H1 (cell line): ENCODE measurements at regions not wholly inside any gene's neighbourhood (a gene's known extent, or its start where the extent isn't known, plus 50 kb on each side); places are given as distances from the start of the nearest gene placed in this dataset.

Source experiments
- CTCF ChIA-PET: fragments of 300-600 bp; sonication (Branson Sonifier 250); formaldehyde crosslinking; loops from one replicate; lab custom pipeline; 2021; ENCODE audit not compliant: partially characterized antibody; lab: Charles Lee
- POLR2A ChIA-PET: fragments of 300-600 bp; sonication (Branson Sonifier 250); formaldehyde crosslinking; loops from one replicate; lab custom pipeline; 2021; ENCODE audit warnings: inconsistent platforms; ENCODE audit not compliant: partially characterized antibody; lab: Charles Lee
- DNase-seq, 2 experiments: peaks; one replicate each; pipeline versions ENCODE4 v3.0.0 to v3.0.0-alpha.2; 2010 to 2022; ENCODE audit warnings: low spot score in 2 of 2, low read depth in 1 of 2, mixed read lengths in 1 of 2
- FAIRE-seq: peaks from 2 replicates; lab custom pipeline; 2011; peaks lifted over from hg19 to GRCh38; lab: Jason Lieb, UNC
- H2AFZ ChIP-seq: 2 replicates; pipeline ENCODE4 v1.8.1; 2012; ENCODE audit warnings: low read length, inconsistent platforms
- H2AK5ac ChIP-seq: 2 replicates; pipeline ENCODE4 v1.6.1; 2013; ENCODE audit warnings: low read depth, low read length
- H2BK120ac ChIP-seq: replicated peaks from 2 replicates; pipeline ENCODE3; 2013; ENCODE audit warnings: low read depth, low read length, inconsistent platforms
- H2BK12ac ChIP-seq: 2 replicates; pipeline ENCODE4 v1.6.1; 2013; ENCODE audit warnings: low read depth, low read length
- H2BK15ac ChIP-seq: 2 replicates; pipeline ENCODE4 v1.6.1; 2013; ENCODE audit warnings: low read length
- H2BK20ac ChIP-seq: 2 replicates; pipeline ENCODE4 v1.6.1; 2013; ENCODE audit warnings: low read length
- H2BK5ac ChIP-seq: 2 replicates; pipeline ENCODE4 v1.6.1; 2013; ENCODE audit warnings: low read depth, low read length
- H3K14ac ChIP-seq: 2 replicates; pipeline ENCODE4 v1.6.1; 2013; ENCODE audit warnings: inconsistent platforms; ENCODE audit not compliant: insufficient read length
- H3K18ac ChIP-seq: 2 replicates; pipeline ENCODE4 v1.6.1; 2013; ENCODE audit warnings: low read length; ENCODE audit errors: extremely low read depth
- H3K23ac ChIP-seq: 2 replicates; pipeline ENCODE4 v1.6.1; 2013; ENCODE audit warnings: inconsistent platforms; ENCODE audit not compliant: insufficient read length
- H3K23me2 ChIP-seq: 2 replicates; pipeline ENCODE4 v1.6.1; 2013; ENCODE audit warnings: low read depth, low read length
- H3K27ac ChIP-seq: 2 replicates; pipeline ENCODE4 v1.6.1; 2011; ENCODE audit warnings: low read depth, low read length, inconsistent platforms
- H3K27me3 ChIP-seq, 4 experiments: replicated peaks in 1 of 4; 1 replicate in 1 of 4; 2 replicates in 3 of 4; pipeline versions ENCODE4 v1.6.1 to v1.8.1; 2011 to 2013; ENCODE audit warnings: low read length in 3 of 4, mild to moderate bottlenecking in 3 of 4, inconsistent platforms in 2 of 4, mixed read lengths in 2 of 4, moderate library complexity in 1 of 4; ENCODE audit not compliant: control insufficient read depth in 3 of 4, insufficient read depth in 3 of 4; ENCODE audit errors: extremely low read depth in 1 of 4
- H3K36me3 ChIP-seq, 4 experiments: 2 replicates each; pipeline versions ENCODE4 v1.6.1 to v1.8.1; 2011 to 2013; ENCODE audit warnings: mild to moderate bottlenecking in 4 of 4, low read length in 3 of 4, moderate library complexity in 2 of 4, control low read depth in 1 of 4, inconsistent platforms in 1 of 4; ENCODE audit not compliant: insufficient read depth in 4 of 4, control insufficient read depth in 2 of 4
- H3K4ac ChIP-seq: replicated peaks from 2 replicates; pipeline ENCODE3; 2013; ENCODE audit warnings: low read length, low read depth, mixed read lengths, inconsistent platforms; ENCODE audit not compliant: insufficient read length
- H3K4me1 ChIP-seq, 4 experiments: replicated peaks in 1 of 4; 1 replicate in 1 of 4; 2 replicates in 3 of 4; pipeline versions ENCODE4 v1.6.1 to v1.8.1; 2011 to 2013; ENCODE audit warnings: low read length in 3 of 4, inconsistent platforms in 2 of 4, mixed read lengths in 1 of 4; ENCODE audit not compliant: insufficient read depth in 4 of 4, control insufficient read depth in 3 of 4
- H3K4me2 ChIP-seq, 2 experiments: 2 replicates each; pipeline versions ENCODE4 v1.6.1 to v1.8.1; 2011 to 2013; ENCODE audit warnings: low read depth in 2 of 2, low read length in 2 of 2, control low read depth in 1 of 2, inconsistent platforms in 1 of 2, mild to moderate bottlenecking in 1 of 2; ENCODE audit not compliant: insufficient read depth in 1 of 2
- H3K4me3 ChIP-seq, 4 experiments: fragments of 200-600, 300-600 bp in 1 of 4; sonication (generic), shearing (Covaris generic), sonication (Bioruptor Twin) in 1 of 4; 2 replicates each; pipeline versions ENCODE4 v1.5.1 to v1.8.1; 2011 to 2016; ENCODE audit warnings: low read length in 4 of 4, low read depth in 3 of 4, control low read depth in 2 of 4, inconsistent platforms in 2 of 4, mild to moderate bottlenecking in 2 of 4, mixed read lengths in 1 of 4, moderate library complexity in 1 of 4; ENCODE audit not compliant: insufficient read depth in 2 of 4; ENCODE audit errors: extremely low read depth in 1 of 4
- H3K56ac ChIP-seq: replicated peaks from 2 replicates; pipeline ENCODE3; 2013; ENCODE audit warnings: low read depth, mild to moderate bottlenecking, mixed read lengths, low read length, inconsistent platforms; ENCODE audit not compliant: insufficient read length
- H3K79me1 ChIP-seq: 2 replicates; pipeline ENCODE4 v1.6.1; 2013; ENCODE audit warnings: low read depth, low read length, control low read depth
- H3K79me2 ChIP-seq, 2 experiments: 2 replicates each; pipeline versions ENCODE4 v1.6.1 to v1.8.1; 2012 to 2013; ENCODE audit warnings: low read length in 2 of 2, mild to moderate bottlenecking in 2 of 2, inconsistent platforms in 1 of 2; ENCODE audit not compliant: insufficient read depth in 2 of 2, control insufficient read depth in 1 of 2
- H3K9ac ChIP-seq, 4 experiments: replicated peaks in 1 of 4; 1 replicate in 1 of 4; 2 replicates in 3 of 4; pipeline versions ENCODE4 v1.6.1 to v1.8.1; 2011 to 2013; ENCODE audit warnings: low read depth in 3 of 4, low read length in 3 of 4, control low read depth in 2 of 4, mild to moderate bottlenecking in 2 of 4, moderate library complexity in 2 of 4, inconsistent platforms in 1 of 4; ENCODE audit errors: extremely low read depth in 1 of 4
- H3K9me3 ChIP-seq, 2 experiments: 2 replicates each; pipeline versions ENCODE4 v1.6.1 to v1.8.1; 2012 to 2013; ENCODE audit warnings: mild to moderate bottlenecking in 2 of 2, moderate library complexity in 2 of 2, control low read depth in 1 of 2, inconsistent platforms in 1 of 2, low read depth in 1 of 2, low read length in 1 of 2, mixed read lengths in 1 of 2; ENCODE audit not compliant: insufficient read depth in 2 of 2
- H4K20me1 ChIP-seq, 2 experiments: replicated peaks in 1 of 2; 2 replicates each; pipeline versions ENCODE3 to v1.8.1; 2011 to 2013; ENCODE audit warnings: inconsistent platforms in 2 of 2, low read length in 2 of 2, mild to moderate bottlenecking in 1 of 2; ENCODE audit not compliant: insufficient read depth in 2 of 2, control insufficient read depth in 1 of 2
- H4K5ac ChIP-seq: 2 replicates; pipeline ENCODE4 v1.6.1; 2013; ENCODE audit warnings: low read length, low read depth, mixed read lengths, inconsistent platforms; ENCODE audit not compliant: insufficient read length
- H4K8ac ChIP-seq: 2 replicates; pipeline ENCODE4 v1.8.0; 2013; ENCODE audit warnings: mild to moderate bottlenecking, moderate library complexity, low read length, inconsistent platforms; ENCODE audit not compliant: insufficient read depth; ENCODE audit errors: extremely low read depth
- H4K91ac ChIP-seq: replicated peaks from 2 replicates; pipeline ENCODE3; 2013; ENCODE audit warnings: low read length, mixed read lengths, inconsistent platforms; ENCODE audit not compliant: insufficient read length
- CBX5 ChIP-seq: fragments of 300-800, 300-1000 bp; sonication (generic); IDR thresholded peaks from 2 replicates; pipeline ENCODE4 v1.7.1; 2016; ENCODE audit warnings: antibody characterized with exemption, low read length, low read depth
- E2F6 ChIP-seq: IDR thresholded peaks from 2 replicates; pipeline ENCODE4 v1.6.1; 2012; ENCODE audit warnings: inconsistent platforms
- NRF1 ChIP-seq: IDR thresholded peaks from 2 replicates; pipeline ENCODE4 v1.6.1; 2011; ENCODE audit warnings: mild to moderate bottlenecking, low read depth, low read length, improper control_type of control experiment
- POLR2A ChIP-seq, 2 experiments: IDR thresholded peaks; 1 replicate in 1 of 2; 2 replicates in 1 of 2; pipeline ENCODE4 v1.6.1; 2011; ENCODE audit warnings: low read depth in 2 of 2, low read length in 2 of 2, mild to moderate bottlenecking in 2 of 2; ENCODE audit errors: control extremely low read depth in 1 of 2
- POLR2AphosphoS5 ChIP-seq: IDR thresholded peaks from 2 replicates; pipeline ENCODE4 v1.6.1; 2011; ENCODE audit warnings: low read depth, low read length
- RXRA ChIP-seq: IDR thresholded peaks from 2 replicates; pipeline ENCODE4 v1.6.1; 2011; ENCODE audit warnings: low read depth, mild to moderate bottlenecking, low read length, moderate library complexity; ENCODE audit not compliant: insufficient read depth
- SP4 ChIP-seq: IDR thresholded peaks from 2 replicates; pipeline ENCODE4 v1.6.1; 2012; ENCODE audit warnings: low read length, inconsistent platforms
- YY1 ChIP-seq: IDR thresholded peaks from 2 replicates; pipeline ENCODE4 v1.6.1; 2011; ENCODE audit warnings: low read depth, mild to moderate bottlenecking, low read length
- ZNF274 ChIP-seq: IDR thresholded peaks from 2 replicates; pipeline ENCODE4 v1.7.0; 2012; ENCODE audit warnings: low read length, borderline replicate concordance; ENCODE audit errors: extremely low read depth
- WGBS, 2 experiments: shearing (Covaris generic) in 1 of 2; methylation state at CpG; one replicate each; pipeline versions ENCODE4 v1.1.6 to v1.1.7; 2013 to 2015; ENCODE audit warnings: low lambda C conversion rate in 2 of 2, mixed read lengths in 2 of 2, inconsistent platforms in 1 of 2, low coverage in 1 of 2, missing lambda C conversion rate in 1 of 2; ENCODE audit not compliant: insufficient replicate concordance in 2 of 2, insufficient coverage in 1 of 2, insufficient read length in 1 of 2; ENCODE audit errors: extremely low coverage in 1 of 2, missing lambda C conversion rate in 1 of 2; 5-methylcytosine and 5-hydroxymethylcytosine counted together

DNA sequence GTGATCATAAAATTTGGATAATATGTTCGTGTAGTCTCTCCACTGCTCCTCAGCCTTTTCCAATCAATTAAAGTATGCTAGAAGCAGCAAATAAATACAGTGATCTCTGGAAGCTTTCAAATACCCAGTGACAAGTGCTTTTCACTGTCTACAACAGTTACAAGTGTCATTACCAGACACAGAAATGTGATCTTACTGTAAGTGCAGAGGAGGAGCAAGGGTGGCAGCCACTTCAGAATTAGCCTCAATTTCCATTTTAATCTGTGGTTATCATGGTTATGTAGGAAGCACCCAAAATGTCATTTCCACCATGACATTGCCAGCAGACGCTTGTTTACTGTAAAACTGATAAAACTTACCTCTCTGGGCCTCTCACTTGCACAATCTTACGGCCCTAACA lies 133.9 kb upstream of the ADAMTS3 start:
- H2BK5ac ChIP-seq, result no peak overlapping the region
- H2AFZ ChIP-seq, result 0 out of 2 replicates have a peak overlapping the region, but pooled peaks have one; percentile 61
- no peak overlapping the region for H3K23ac ChIP-seq
- no peaks in the 10 kb centered on the region for H3K79me2 ChIP-seq
- H3K9me3 ChIP-seq, result no peaks in the 10 kb centered on the region
- DNase-seq (no peak), FAIRE-seq (no peak)
- no peak overlapping the region for H3K18ac ChIP-seq
- H2BK20ac ChIP-seq, result no peak overlapping the region
- POLR2A ChIA-PET, result no interaction called here
- 90% methylated on average over 3 of the region's 3 CpGs; no CpG with 5 or more reads in 1 of the 2 experiments for WGBS, 2 experiments
- no peak overlapping the region for H3K27ac ChIP-seq
- H3K4me2 ChIP-seq, result no peak overlapping the region
- no peak overlapping the region for H3K56ac ChIP-seq
- H3K36me3 ChIP-seq, result no peaks in the 10 kb centered on the region
- H4K20me1 ChIP-seq, result no peaks in the 10 kb centered on the region
- H3K4me1 ChIP-seq, result 0 out of 7 replicates have a peak, but pooled peaks cover 0 to 2% (median 0%) of the 10 kb centered on the region in 4 experiments
- TF ChIP-seq ZNF274 (no peak), E2F6 (no peak), RXRA (no peak), POLR2AphosphoS5 (no peak), NRF1 (no peak), CBX5 (no peak), SP4 (no peak), YY1 (no peak), POLR2A (IDR thresholded peaks at IDR 0.05; ENCODE audit: control extremely low read depth in 1 of 2, low read depth in 2 of 2, low read length in 2 of 2) (no peak)
- H3K14ac ChIP-seq, result no peak overlapping the region
- H4K8ac ChIP-seq, result no peak overlapping the region
- H3K27me3 ChIP-seq, result no peaks in the 10 kb centered on the region
- no peak overlapping the region for H3K4ac ChIP-seq
- no peak overlapping the region for H4K5ac ChIP-seq
- H2BK120ac ChIP-seq, result no peak overlapping the region
- no peaks in the 10 kb centered on the region; the same call in 1 of the 2 replicates for H3K23me2 ChIP-seq
- no peak overlapping the region for H2AK5ac ChIP-seq
- no peak overlapping the region for H4K91ac ChIP-seq
- no peak overlapping the region for H2BK12ac ChIP-seq
- CTCF ChIA-PET, result interaction anchor here (0.7 to 1.8 kb wide), 12 partner anchors 24 to 1630 kb away, joined by 3 to 7 read pairs (median 3); no protein-coding TSS in a partner anchor
- no peak overlapping the region for H2BK15ac ChIP-seq
- no peak overlapping the region for H3K9ac ChIP-seq
- H3K4me3 ChIP-seq, result no peak overlapping the region
- no peaks in the 10 kb centered on the region for H3K79me1 ChIP-seq
